K562 (cell line): ENCODE measurements at regions not wholly inside any gene's neighbourhood (a gene's known extent, or its start where the extent isn't known, plus 50 kb on each side); places are given as distances from the start of the nearest gene placed in this dataset.

Source experiments
- ATAC-seq: fragments of 200-7000 bp; cut with Tn5 transposase; 3 replicates; pipeline ENCODE4 v1.9.1; 2020; ENCODE audit warnings: moderate library complexity
- BruUV-seq: library from RNA; stranded (reverse); fragments of 400-500 nt; replicated peaks from 2 replicates; lab custom pipeline; 2021; lab: Mats Ljungman, UMichigan
- CTCF ChIA-PET: fragments of 300-600 bp; formaldehyde crosslinking; extraction: SDS; loops from one replicate; lab custom pipeline; 2021; ENCODE audit warnings: low intra/inter-chr PET ratio; lab: Yijun Ruan, JAX
- POLR2A ChIA-PET: fragments of 300-600, 350-650 bp; sonication (Branson Sonifier 250); formaldehyde crosslinking; extraction: SDS; loops from one replicate; lab custom pipeline; 2021; ENCODE audit warnings: antibody characterized with exemption, inconsistent platforms; lab: Yijun Ruan, JAX
- DNase-seq, 4 experiments: peaks; one replicate each; pipeline versions ENCODE4 v3.0.0 to v3.0.0-alpha.2; 2011 to 2018; ENCODE audit warnings: low spot score in 3 of 4, mixed read lengths in 3 of 4; ENCODE audit errors: extremely low read depth in 1 of 4
- FAIRE-seq: peaks from 2 replicates; lab custom pipeline; 2011; peaks lifted over from hg19 to GRCh38; lab: Jason Lieb, UNC
- H2AFZ ChIP-seq: 2 replicates; pipeline ENCODE4 v1.6.0; 2011; ENCODE audit warnings: low read depth, low read length, control low read depth, inconsistent platforms
- H3K27ac ChIP-seq: fragments of 200-600 bp; 3 replicates; pipeline ENCODE4 v1.8.0; 2011; ENCODE audit warnings: low read depth, mild to moderate bottlenecking, control low read depth, inconsistent platforms, low read length, moderate library complexity, mixed read lengths; ENCODE audit errors: extremely low read depth
- H3K27me3 ChIP-seq, 2 experiments: fragments of 300-600 bp in 1 of 2; 2 replicates in 1 of 2; 3 replicates in 1 of 2; pipeline versions ENCODE4 v1.6.0 to v1.8.0; 2011; ENCODE audit warnings: inconsistent platforms in 2 of 2, low read length in 2 of 2, mild to moderate bottlenecking in 1 of 2, mixed read lengths in 1 of 2, moderate library complexity in 1 of 2; ENCODE audit not compliant: control insufficient read depth in 2 of 2, insufficient read depth in 2 of 2
- H3K36me3 ChIP-seq: fragments of 300-600 bp; 3 replicates; pipeline ENCODE4 v1.8.0; 2011; ENCODE audit warnings: mild to moderate bottlenecking, low read length, inconsistent platforms; ENCODE audit not compliant: control insufficient read depth, insufficient read depth
- H3K4me1 ChIP-seq, 2 experiments: fragments of 200-600 bp in 1 of 2; replicated peaks in 1 of 2; 2 replicates in 1 of 2; 3 replicates in 1 of 2; pipeline versions ENCODE4 v1.5.1 to v1.8.0; 2011; ENCODE audit warnings: inconsistent platforms in 2 of 2, low read length in 2 of 2, mild to moderate bottlenecking in 1 of 2, mixed read lengths in 1 of 2, moderate library complexity in 1 of 2; ENCODE audit not compliant: control insufficient read depth in 2 of 2, insufficient read depth in 2 of 2
- H3K4me2 ChIP-seq: 2 replicates; pipeline ENCODE4 v1.6.1; 2011; ENCODE audit warnings: low read length, control low read depth, inconsistent platforms, mixed read lengths; ENCODE audit not compliant: insufficient read depth
- H3K4me3 ChIP-seq: fragments of 200-600 bp; sonication (generic), shearing (Covaris generic); 2 replicates; pipeline ENCODE4 v1.5.1; 2016; ENCODE audit warnings: control low read depth, inconsistent platforms
- H3K79me2 ChIP-seq: fragments of 200-600 bp; 3 replicates; pipeline ENCODE4 v1.8.0; 2011; ENCODE audit warnings: low read length, inconsistent platforms; ENCODE audit not compliant: control insufficient read depth, insufficient read depth
- H3K9ac ChIP-seq, 2 experiments: 2 replicates each; pipeline versions ENCODE4 v1.6.0 to v1.6.1; 2011; ENCODE audit warnings: low read depth in 2 of 2, low read length in 2 of 2, control low read depth in 1 of 2, inconsistent platforms in 1 of 2, mild to moderate bottlenecking in 1 of 2, mixed read lengths in 1 of 2; ENCODE audit not compliant: insufficient read depth in 1 of 2
- H3K9me1 ChIP-seq: one replicate; pipeline ENCODE4 v1.6.0; 2011; ENCODE audit warnings: inconsistent platforms, mild to moderate bottlenecking, low read length, moderate library complexity; ENCODE audit not compliant: control insufficient read depth, insufficient read depth
- H3K9me3 ChIP-seq: replicated peaks from 2 replicates; pipeline ENCODE4 v1.5.1; 2011; ENCODE audit warnings: low read depth, low read length, inconsistent platforms; ENCODE audit not compliant: control insufficient read depth, insufficient read depth
- H4K20me1 ChIP-seq: replicated peaks from 2 replicates; pipeline ENCODE4 v1.6.1; 2011; ENCODE audit warnings: low read length, inconsistent platforms, mixed read lengths; ENCODE audit not compliant: control insufficient read depth, insufficient read depth
- ARID3B ChIP-seq: fragments of 250-450 bp; sonication (Bioruptor Pico); IDR thresholded peaks from 2 replicates; pipeline ENCODE4 v1.4.0; 2020; ENCODE audit warnings: borderline replicate concordance
- IRF1 ChIP-seq: sonication (generic); formaldehyde crosslinking; IDR thresholded peaks from 2 replicates; pipeline ENCODE4 v1.8.0; 2022; ENCODE audit warnings: missing genetic modification reagents, mild to moderate bottlenecking, borderline replicate concordance
- PURB ChIP-seq: sonication (generic); formaldehyde crosslinking; IDR thresholded peaks from 2 replicates; pipeline ENCODE4 v1.9.0; 2021; ENCODE audit warnings: low read depth, mild to moderate bottlenecking, missing genetic modification reagents
- RHOXF2B ChIP-seq: fragments of 250-450 bp; sonication (Bioruptor Pico); conservative IDR thresholded peaks from 2 replicates; pipeline ENCODE4 v1.5.1; 2021
- SAP30 ChIP-seq: fragments of 200-600 bp; sonication (generic); IDR thresholded peaks from 2 replicates; pipeline ENCODE4 v1.6.1; 2012; ENCODE audit warnings: borderline replicate concordance, low read depth, mild to moderate bottlenecking, moderate library complexity, low read length, control low read depth, inconsistent platforms; ENCODE audit not compliant: insufficient read depth, poor library complexity, severe bottlenecking
- SMAD1 ChIP-seq: fragments of 150-350 bp; IDR thresholded peaks from 2 replicates; pipeline ENCODE4 v1.6.1; 2014; ENCODE audit warnings: low read length, low read depth; ENCODE audit not compliant: partially characterized antibody
- ZNF717 ChIP-seq: fragments of 250-450 bp; sonication (Bioruptor Pico); IDR thresholded peaks from 2 replicates; pipeline ENCODE4 v1.5.0; 2021
- WGBS: fragments of 100-300 bp; shearing (Covaris generic); methylation state at CpG from one replicate; pipeline ENCODE4 v1.1.6; 2016; ENCODE audit warnings: low coverage, mixed read lengths; ENCODE audit not compliant: insufficient coverage; ENCODE audit errors: missing lambda C conversion rate; 5-methylcytosine and 5-hydroxymethylcytosine counted together
- in situ Hi-C: fragments of 300-500 bp; cut with MboI; formaldehyde crosslinking; loops from 4 replicates; pipeline ENCODE4 v1.15.0; 2018; ENCODE audit warnings: inconsistent platforms, mixed read lengths
- intact Hi-C: fragments of 100-400 bp; cut with micrococcal nuclease; formaldehyde crosslinking; loops from 2 replicates; pipeline ENCODE4 v1.14.2; 2022
- TF ChIP-seq, protein P1 (sequence below), 3 experiments: IDR thresholded peaks in 2 of 3; conservative IDR thresholded peaks in 1 of 3; 2 replicates each; pipeline ENCODE4 v1.5.1; 2011 to 2012; ENCODE audit warnings: low read length in 3 of 3, mild to moderate bottlenecking in 3 of 3, control low read depth in 2 of 3, improper control_type of control experiment in 1 of 3, inconsistent platforms in 1 of 3, low read depth in 1 of 3, mixed read lengths in 1 of 3, moderate library complexity in 1 of 3; ENCODE audit not compliant: insufficient read depth in 2 of 3

DNA sequence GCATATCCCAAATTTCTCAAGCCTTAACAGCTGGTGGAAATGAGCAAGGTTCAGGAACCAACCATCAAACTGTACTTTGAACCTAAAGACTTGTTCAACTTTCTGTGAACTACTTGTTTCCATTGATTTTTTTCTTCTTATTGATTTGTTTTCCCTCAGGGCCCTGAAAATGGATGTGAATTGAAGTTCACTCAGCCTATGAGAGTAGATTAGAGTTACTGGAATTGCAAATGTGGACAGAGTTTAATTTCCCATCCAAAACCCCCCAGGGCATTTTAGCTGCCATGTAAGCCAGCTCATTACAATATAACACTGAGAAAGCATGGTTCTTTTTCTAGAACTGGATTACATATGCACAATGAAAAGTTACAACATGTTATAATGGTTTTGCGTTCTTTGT, 1105.7 kb downstream of the REEP3 start:
- Histone ChIP-seq H3K27ac (no peak overlapping the region), H3K4me1 (no peaks in the 10 kb centered on the region), H3K79me2 (no peaks in the 10 kb centered on the region), H3K36me3 (no peaks in the 10 kb centered on the region), H3K4me3 (no peak overlapping the region), H4K20me1 (no peaks in the 10 kb centered on the region), H3K9me1 (no peaks in the 10 kb centered on the region), H3K9me3 (no peaks in the 10 kb centered on the region), H3K9ac (no peak overlapping the region), H3K4me2 (no peak overlapping the region), H3K27me3 (no peaks in the 10 kb centered on the region), H2AFZ (no peak overlapping the region)
- TF ChIP-seq PURB (CRISPR knock-in tag) (no peak), SAP30 (no peak), ZNF717 (CRISPR knock-in tag) (no peak), ARID3B (no peak), IRF1 (no peak), SMAD1 (no peak), RHOXF2B (CRISPR knock-in tag) (no peak)
- TF ChIP-seq, protein P1, sequence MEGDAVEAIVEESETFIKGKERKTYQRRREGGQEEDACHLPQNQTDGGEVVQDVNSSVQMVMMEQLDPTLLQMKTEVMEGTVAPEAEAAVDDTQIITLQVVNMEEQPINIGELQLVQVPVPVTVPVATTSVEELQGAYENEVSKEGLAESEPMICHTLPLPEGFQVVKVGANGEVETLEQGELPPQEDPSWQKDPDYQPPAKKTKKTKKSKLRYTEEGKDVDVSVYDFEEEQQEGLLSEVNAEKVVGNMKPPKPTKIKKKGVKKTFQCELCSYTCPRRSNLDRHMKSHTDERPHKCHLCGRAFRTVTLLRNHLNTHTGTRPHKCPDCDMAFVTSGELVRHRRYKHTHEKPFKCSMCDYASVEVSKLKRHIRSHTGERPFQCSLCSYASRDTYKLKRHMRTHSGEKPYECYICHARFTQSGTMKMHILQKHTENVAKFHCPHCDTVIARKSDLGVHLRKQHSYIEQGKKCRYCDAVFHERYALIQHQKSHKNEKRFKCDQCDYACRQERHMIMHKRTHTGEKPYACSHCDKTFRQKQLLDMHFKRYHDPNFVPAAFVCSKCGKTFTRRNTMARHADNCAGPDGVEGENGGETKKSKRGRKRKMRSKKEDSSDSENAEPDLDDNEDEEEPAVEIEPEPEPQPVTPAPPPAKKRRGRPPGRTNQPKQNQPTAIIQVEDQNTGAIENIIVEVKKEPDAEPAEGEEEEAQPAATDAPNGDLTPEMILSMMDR (IDR thresholded peaks at IDR 0.05 in 2 of 3, conservative IDR thresholded peaks at IDR 0.05 in 1 of 3; ENCODE audit: insufficient read depth in 2 of 3, low read depth in 1 of 3, low read length in 3 of 3), result no peak
- ChIA-PET CTCF (no interaction called here), POLR2A (no interaction called here)
- in situ Hi-C loops, result no loop called here
- FAIRE-seq, result no peak
- intact Hi-C loops, result no loop called here
- no TSS peak for BruUV-seq
- no peak for DNase-seq
- ATAC-seq, result no peak
- 33% methylated on average over 1 of the region's 1 CpG for WGBS
